RWPE1 (cell line): ENCODE measurements at regions not wholly inside any gene's neighbourhood (a gene's known extent, or its start where the extent isn't known, plus 50 kb on each side); places are given as distances from the start of the nearest gene placed in this dataset.
"Not testable (repeated sequence)": the region's sequence is repeated elsewhere in the genome, so short reads cannot be mapped to it uniquely, and the experiment has no call there.

Experiments
- CTCF ChIA-PET: fragments of 350-600 bp; sonication (Branson Sonifier 250); formaldehyde crosslinking; extraction: SDS; loops from one replicate; lab custom pipeline; 2021; lab: Yijun Ruan, JAX
- POLR2A ChIA-PET: fragments of 400-600 bp; formaldehyde crosslinking; extraction: SDS; loops from one replicate; lab custom pipeline; 2020; ENCODE audit warnings: antibody characterized with exemption; ENCODE audit not compliant: low non-redundant PET; lab: Yijun Ruan, JAX
- DNase-seq: peaks from one replicate; pipeline ENCODE4 v3.0.0; 2012; ENCODE audit warnings: low spot score
- H3K27ac ChIP-seq: fragments of 450-650 bp; 2 replicates; pipeline ENCODE4 v1.5.1; 2017
- TF ChIP-seq, protein P1 (sequence below): fragments of 450-650 bp; conservative IDR thresholded peaks from 2 replicates; pipeline ENCODE4 v1.5.1; 2017; ENCODE audit warnings: low read depth, mild to moderate bottlenecking

- ChIA-PET CTCF (no interaction called here), POLR2A (no interaction called here)
- H3K27ac ChIP-seq: no peak overlapping the region
- TF ChIP-seq, protein P1, sequence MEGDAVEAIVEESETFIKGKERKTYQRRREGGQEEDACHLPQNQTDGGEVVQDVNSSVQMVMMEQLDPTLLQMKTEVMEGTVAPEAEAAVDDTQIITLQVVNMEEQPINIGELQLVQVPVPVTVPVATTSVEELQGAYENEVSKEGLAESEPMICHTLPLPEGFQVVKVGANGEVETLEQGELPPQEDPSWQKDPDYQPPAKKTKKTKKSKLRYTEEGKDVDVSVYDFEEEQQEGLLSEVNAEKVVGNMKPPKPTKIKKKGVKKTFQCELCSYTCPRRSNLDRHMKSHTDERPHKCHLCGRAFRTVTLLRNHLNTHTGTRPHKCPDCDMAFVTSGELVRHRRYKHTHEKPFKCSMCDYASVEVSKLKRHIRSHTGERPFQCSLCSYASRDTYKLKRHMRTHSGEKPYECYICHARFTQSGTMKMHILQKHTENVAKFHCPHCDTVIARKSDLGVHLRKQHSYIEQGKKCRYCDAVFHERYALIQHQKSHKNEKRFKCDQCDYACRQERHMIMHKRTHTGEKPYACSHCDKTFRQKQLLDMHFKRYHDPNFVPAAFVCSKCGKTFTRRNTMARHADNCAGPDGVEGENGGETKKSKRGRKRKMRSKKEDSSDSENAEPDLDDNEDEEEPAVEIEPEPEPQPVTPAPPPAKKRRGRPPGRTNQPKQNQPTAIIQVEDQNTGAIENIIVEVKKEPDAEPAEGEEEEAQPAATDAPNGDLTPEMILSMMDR: no peak
- DNase-seq: no peak
Observed at GRCh38 chr4:13797061-13797460, 169.5 kb upstream of the BOD1L1 start.

GRCh38 chr4:13815231-13815630 is 187.7 kb upstream of the BOD1L1 start:
- DNase-seq: no peak
- no peak overlapping the region for H3K27ac ChIP-seq
- ChIA-PET CTCF (interaction anchor here (0.5 kb wide), 1 partner anchor 1991 kb away, joined by 3 read pairs; no protein-coding TSS in a partner anchor), POLR2A (no interaction called here)
- TF ChIP-seq, protein P1: no peak

GRCh38 chr4:13816472-13816871 is 188.9 kb upstream of the BOD1L1 start:
- ChIA-PET CTCF (no interaction called here), POLR2A (no interaction called here)
- TF ChIP-seq, protein P1: no peak
- H3K27ac ChIP-seq: no peak overlapping the region
- DNase-seq: no peak

GRCh38 chr4:13821522-13821921 is 194.0 kb upstream of the BOD1L1 start:
- CTCF ChIA-PET: no interaction called here
- no peak overlapping the region for H3K27ac ChIP-seq
- no peak for DNase-seq
- POLR2A ChIA-PET: no interaction called here
- TF ChIP-seq, protein P1: no peak

DNA sequence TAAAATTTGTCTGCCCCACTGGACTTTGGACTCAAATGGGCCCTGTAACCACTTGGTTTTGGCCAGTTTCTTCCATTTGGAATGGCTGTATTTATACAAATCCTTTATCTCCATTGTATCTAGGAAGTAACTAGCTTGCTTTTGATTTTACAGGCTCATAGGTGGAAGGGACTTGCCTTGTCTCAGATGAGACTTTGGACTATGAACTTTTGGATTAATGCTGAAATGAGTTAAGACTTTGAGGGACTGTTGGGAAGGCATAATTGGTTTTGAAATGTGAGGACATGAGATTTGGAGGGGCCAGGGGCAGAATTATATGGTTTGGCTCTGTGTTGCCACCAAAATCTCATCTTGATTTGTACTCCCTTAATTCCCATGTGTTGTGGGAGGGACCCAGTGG is 198.3 kb upstream of the BOD1L1 start:
- H3K27ac ChIP-seq, DNase-seq, CTCF ChIA-PET, POLR2A ChIA-PET: not testable (repeated sequence)

GRCh38 chr4:13829457-13829856 is 201.9 kb upstream of the BOD1L1 start:
- ChIA-PET POLR2A (no interaction called here), CTCF (no interaction called here)
- H3K27ac ChIP-seq: no peak overlapping the region
- TF ChIP-seq, protein P1: no peak
- DNase-seq: no peak

DNA sequence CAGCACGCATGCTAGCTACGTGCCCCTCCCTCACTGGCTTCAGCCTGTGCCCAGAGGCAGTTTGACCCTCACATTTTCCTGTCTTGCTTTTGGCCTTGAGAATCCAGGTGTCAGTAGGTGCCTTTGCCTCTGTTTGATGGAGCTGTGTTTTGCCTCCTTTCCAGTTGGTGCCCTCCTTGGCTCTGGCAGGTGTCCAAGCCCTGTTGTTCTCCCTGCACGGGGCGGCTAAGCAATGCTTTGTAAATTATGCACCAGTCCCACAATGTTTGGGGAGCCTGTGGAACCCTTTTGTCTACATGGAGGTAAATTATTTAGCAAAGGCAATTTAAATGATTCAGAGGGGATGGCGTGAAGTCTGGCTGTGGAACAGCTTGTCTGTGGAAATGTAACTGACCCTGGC is 202.9 kb upstream of the BOD1L1 start:
- ChIA-PET CTCF (interaction anchor here (0.8 kb wide), 1 partner anchor 1442 kb away, joined by 3 read pairs; no protein-coding TSS in a partner anchor), POLR2A (no interaction called here)
- no peak overlapping the region for H3K27ac ChIP-seq
- DNase-seq: no peak
- TF ChIP-seq, protein P1: no peak
